NCI-H1105 treated with DMSO at 0.1 percent for 48 hours (cell line): ENCODE measurements at regions not wholly inside any gene's neighbourhood (a gene's known extent, or its start where the extent isn't known, plus 50 kb on each side); places are given as distances from the start of the nearest gene placed in this dataset.

Experiments used
- DNase-seq: peaks from one replicate; lab custom pipeline; 2025; lab: John Stamatoyannopoulos, UW

- no peak for DNase-seq
Measured at GRCh38 chr2:126748188-126748760, 92.3 kb downstream of the GYPC start.

- DNase-seq, result no peak
Measured at GRCh38 chr2:126748929-126749518, 93.1 kb downstream of the GYPC start.

GRCh38 chr2:126749537-126749936 is 93.6 kb downstream of the GYPC start:
- DNase-seq, result no peak

GRCh38 chr2:126750506-126750905 is 94.5 kb downstream of the GYPC start:
- DNase-seq, result no peak

- no peak for DNase-seq
Measured at GRCh38 chr2:126751477-126751876, 95.5 kb downstream of the GYPC start.

GRCh38 chr2:126752876-126753275 is 96.9 kb downstream of the GYPC start:
- DNase-seq, result no peak

- DNase-seq, result no peak
Measured at GRCh38 chr2:126753501-126754212, 97.7 kb downstream of the GYPC start.

GRCh38 chr2:126754240-126755004 is 98.5 kb downstream of the GYPC start:
- DNase-seq, result no peak

- no peak for DNase-seq
Measured at GRCh38 chr2:126756125-126756524, 100.2 kb downstream of the GYPC start.

- no peak for DNase-seq
Measured at GRCh38 chr2:126761256-126761980, 105.5 kb downstream of the GYPC start.

GRCh38 chr2:126761981-126762878 is 106.3 kb downstream of the GYPC start:
- DNase-seq, result no peak

- DNase-seq, result no peak
Measured at GRCh38 chr2:126764686-126765265, 108.8 kb downstream of the GYPC start.

- no peak for DNase-seq
Measured at GRCh38 chr2:126765395-126765794, 109.4 kb downstream of the GYPC start.

GRCh38 chr2:126766295-126766968 is 110.5 kb downstream of the GYPC start:
- no peak for DNase-seq

- DNase-seq, result no peak
Measured at GRCh38 chr2:126766969-126767296, 111.0 kb downstream of the GYPC start.

- no peak for DNase-seq
Measured at GRCh38 chr2:126769118-126769517, 113.2 kb downstream of the GYPC start.

GRCh38 chr2:126770466-126770865 is 114.5 kb downstream of the GYPC start:
- DNase-seq, result no peak

GRCh38 chr2:126771094-126771493 is 115.1 kb downstream of the GYPC start:
- DNase-seq, result no peak

- no peak for DNase-seq
Measured at GRCh38 chr2:126771501-126772195, 115.7 kb downstream of the GYPC start.

- no peak for DNase-seq
Measured at GRCh38 chr2:126774290-126774689, 118.3 kb downstream of the GYPC start.
